H9 (cell line): ENCODE measurements at regions not wholly inside any gene's neighbourhood (a gene's known extent, or its start where the extent isn't known, plus 50 kb on each side); places are given as distances from the start of the nearest gene placed in this dataset.

Experiments used
- DNase-seq: peaks from one replicate; pipeline ENCODE4 v3.0.0-alpha.2; 2017
- H2AFZ ChIP-seq: one replicate; pipeline ENCODE4 v1.6.1; 2013; ENCODE audit warnings: mild to moderate bottlenecking, low read length, control low read depth, moderate library complexity
- H2AK5ac ChIP-seq: 2 replicates; pipeline ENCODE4 v1.6.1; 2013; ENCODE audit warnings: low read length, control low read depth, mixed read lengths; ENCODE audit not compliant: insufficient read length
- H2BK120ac ChIP-seq: one replicate; pipeline ENCODE4 v1.6.1; 2013; ENCODE audit warnings: low read depth, mild to moderate bottlenecking, low read length, control low read depth, inconsistent platforms; ENCODE audit not compliant: poor library complexity, severe bottlenecking
- H2BK12ac ChIP-seq: 2 replicates; pipeline ENCODE4 v1.6.1; 2013; ENCODE audit warnings: low read length, control low read depth, mixed read lengths, low read depth; ENCODE audit not compliant: insufficient read length
- H2BK15ac ChIP-seq: 2 replicates; pipeline ENCODE4 v1.6.1; 2013; ENCODE audit warnings: low read depth, low read length, control low read depth
- H2BK20ac ChIP-seq: one replicate; pipeline ENCODE4 v1.6.1; 2013; ENCODE audit warnings: low read depth, mild to moderate bottlenecking, low read length, control low read depth, inconsistent platforms; ENCODE audit not compliant: poor library complexity, severe bottlenecking
- H2BK5ac ChIP-seq: 2 replicates; pipeline ENCODE4 v1.6.1; 2013; ENCODE audit warnings: low read length, control low read depth, mixed read lengths; ENCODE audit not compliant: insufficient read length
- H3K14ac ChIP-seq: 2 replicates; pipeline ENCODE4 v1.6.1; 2013; ENCODE audit warnings: low read length, control low read depth; ENCODE audit not compliant: insufficient read depth
- H3K18ac ChIP-seq: 2 replicates; pipeline ENCODE4 v1.6.1; 2013; ENCODE audit warnings: low read depth, mild to moderate bottlenecking, mixed read lengths, low read length, control low read depth; ENCODE audit not compliant: insufficient read length
- H3K23ac ChIP-seq: 2 replicates; pipeline ENCODE4 v1.6.1; 2013; ENCODE audit warnings: low read length, control low read depth, mixed read lengths, low read depth; ENCODE audit not compliant: insufficient read length
- H3K23me2 ChIP-seq: 2 replicates; pipeline ENCODE4 v1.6.1; 2013; ENCODE audit warnings: low read depth, mild to moderate bottlenecking, mixed read lengths, low read length, control low read depth; ENCODE audit not compliant: insufficient read length, poor library complexity, severe bottlenecking
- H3K27ac ChIP-seq: 2 replicates; pipeline ENCODE4 v1.5.1; 2013; ENCODE audit warnings: low read length, control low read depth, mixed read lengths, low read depth; ENCODE audit not compliant: insufficient read length
- H3K27me3 ChIP-seq: 2 replicates; pipeline ENCODE4 v1.6.1; 2013; ENCODE audit warnings: low read length, control low read depth, inconsistent platforms; ENCODE audit not compliant: insufficient read depth
- H3K4ac ChIP-seq: 2 replicates; pipeline ENCODE4 v1.6.1; 2013; ENCODE audit warnings: low read depth, mild to moderate bottlenecking, control low read depth, inconsistent platforms, low read length, moderate library complexity
- H3K4me1 ChIP-seq: 2 replicates; pipeline ENCODE4 v1.6.1; 2013; ENCODE audit warnings: low read length, control low read depth, inconsistent platforms; ENCODE audit not compliant: insufficient read depth
- H3K4me2 ChIP-seq: 2 replicates; pipeline ENCODE4 v1.6.1; 2013; ENCODE audit warnings: low read length, control low read depth, mixed read lengths; ENCODE audit not compliant: insufficient read length, insufficient read depth
- H3K56ac ChIP-seq: 2 replicates; pipeline ENCODE4 v1.6.1; 2013; ENCODE audit warnings: low read depth, mild to moderate bottlenecking, mixed read lengths, low read length, control low read depth; ENCODE audit not compliant: insufficient read length
- H3K79me1 ChIP-seq: 2 replicates; pipeline ENCODE4 v1.6.1; 2013; ENCODE audit warnings: low read depth, mild to moderate bottlenecking, moderate library complexity, low read length, control low read depth, inconsistent platforms; ENCODE audit not compliant: insufficient read depth, poor library complexity, severe bottlenecking
- H3K79me2 ChIP-seq: 2 replicates; pipeline ENCODE4 v1.6.1; 2013; ENCODE audit warnings: low read length, control low read depth, inconsistent platforms; ENCODE audit not compliant: insufficient read depth
- H3K9ac ChIP-seq: 2 replicates; pipeline ENCODE4 v1.6.1; 2013; ENCODE audit warnings: low read length, control low read depth, mixed read lengths; ENCODE audit not compliant: insufficient read length; ENCODE audit errors: extremely low read depth
- H3K9me3 ChIP-seq: one replicate; pipeline ENCODE4 v1.6.1; 2013; ENCODE audit warnings: low read depth, low read length, inconsistent platforms; ENCODE audit not compliant: control insufficient read depth
- H3T11ph ChIP-seq: one replicate; pipeline ENCODE4 v1.6.1; 2013; ENCODE audit warnings: mild to moderate bottlenecking, low read length, control low read depth, inconsistent platforms
- H4K20me1 ChIP-seq: one replicate; pipeline ENCODE4 v1.6.1; 2013; ENCODE audit not compliant: control insufficient read depth, insufficient read length, insufficient read depth
- H4K5ac ChIP-seq: 2 replicates; pipeline ENCODE4 v1.6.1; 2013; ENCODE audit warnings: low read depth, mild to moderate bottlenecking, mixed read lengths, low read length, control low read depth; ENCODE audit not compliant: insufficient read length
- H4K8ac ChIP-seq: replicated peaks from 2 replicates; pipeline ENCODE4 v1.6.1; 2013; ENCODE audit warnings: low read length, control low read depth, mixed read lengths, low read depth; ENCODE audit not compliant: insufficient read length
- H4K91ac ChIP-seq: 2 replicates; pipeline ENCODE4 v1.6.1; 2013; ENCODE audit warnings: low read depth, mild to moderate bottlenecking, moderate library complexity, mixed read lengths, low read length, control low read depth; ENCODE audit not compliant: insufficient read length
- H3K27ac Mint-ChIP-seq, 3 experiments: 2 replicates in 2 of 3; 3 replicates in 1 of 3; pipeline ENCODE4 v1.8.0; 2020 to 2021; ENCODE audit warnings: mixed read lengths in 3 of 3, mild to moderate bottlenecking in 1 of 3, moderate library complexity in 1 of 3
- H3K27me3 Mint-ChIP-seq: 2 replicates; pipeline ENCODE4 v1.8.0; 2021; ENCODE audit warnings: low read depth, mild to moderate bottlenecking, moderate library complexity, mixed read lengths
- H3K36me3 Mint-ChIP-seq, 3 experiments: 2 replicates in 2 of 3; 3 replicates in 1 of 3; pipeline ENCODE4 v1.8.0; 2020 to 2021; ENCODE audit warnings: low read depth in 3 of 3, mixed read lengths in 3 of 3; ENCODE audit not compliant: insufficient read depth in 1 of 3
- H3K4me1 Mint-ChIP-seq, 2 experiments: 2 replicates each; pipeline ENCODE4 v1.8.0; 2020; ENCODE audit warnings: mixed read lengths in 2 of 2
- H3K4me3 Mint-ChIP-seq, 2 experiments: 2 replicates in 1 of 2; 3 replicates in 1 of 2; pipeline ENCODE4 v1.8.0; 2020 to 2021; ENCODE audit warnings: mild to moderate bottlenecking in 2 of 2, mixed read lengths in 2 of 2, moderate library complexity in 1 of 2
- H3K9me3 Mint-ChIP-seq, 2 experiments: 2 replicates in 1 of 2; 3 replicates in 1 of 2; pipeline ENCODE4 v1.8.0; 2020; ENCODE audit warnings: mild to moderate bottlenecking in 2 of 2, mixed read lengths in 2 of 2, moderate library complexity in 1 of 2
- WGBS: extraction: QIAGEN DNeasy Blood & Tissue Kit; methylation state at CpG from one replicate; pipeline ENCODE4 v1.1.7; 2013; ENCODE audit warnings: missing lambda C conversion rate, low lambda C conversion rate, mixed read lengths; ENCODE audit not compliant: insufficient read length; ENCODE audit errors: extremely low coverage; 5-methylcytosine and 5-hydroxymethylcytosine counted together
- TF ChIP-seq, protein P1 (sequence below): fragments of 200-600 bp; sonication (generic); conservative IDR thresholded peaks from 3 replicates; pipeline ENCODE4 v1.8.0; 2021; ENCODE audit warnings: antibody characterized with exemption, mild to moderate bottlenecking

DNA sequence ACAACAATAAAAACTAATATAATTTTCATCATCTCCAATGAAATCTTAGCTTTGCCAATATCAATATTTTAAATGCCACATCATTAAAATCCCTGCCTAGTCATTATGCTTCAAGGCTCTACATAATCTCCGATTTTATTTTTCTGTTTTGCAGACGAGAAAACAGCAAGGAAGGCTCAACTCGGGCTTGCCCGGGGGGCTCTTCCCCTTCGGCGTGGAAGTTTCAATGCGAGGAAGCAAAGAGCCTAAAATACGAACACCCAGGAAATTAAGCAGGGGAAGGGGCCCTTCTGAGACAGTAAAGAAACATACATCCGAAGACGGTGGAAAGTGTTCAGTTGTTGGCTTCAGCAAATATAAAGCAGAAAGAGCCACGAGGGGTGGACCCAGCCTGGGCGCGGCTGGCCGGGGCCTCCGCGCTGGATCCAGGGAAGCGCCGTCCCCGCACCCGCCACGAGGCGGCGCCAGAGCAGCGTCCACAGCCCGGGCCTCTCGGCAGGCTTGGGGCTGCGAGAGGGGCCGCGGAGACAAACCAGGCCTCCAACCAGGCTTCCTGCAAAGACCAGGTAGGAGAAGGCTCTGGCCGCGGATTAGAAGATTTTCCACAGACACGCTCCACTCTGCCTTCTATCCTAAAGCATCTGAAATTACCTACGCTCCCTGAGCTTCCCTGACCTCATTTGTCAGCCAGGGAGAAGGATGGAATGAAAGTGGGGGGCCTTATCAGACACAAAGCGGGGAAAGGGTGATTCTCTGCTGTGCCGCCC is 77.2 kb downstream of the SERPINA3 start:
- Histone ChIP-seq H3K4ac (no peak overlapping the region), H4K8ac (no peak overlapping the region), H2BK120ac (no peak overlapping the region), H3K9ac (no peak overlapping the region), H3K27me3 (no peaks in the 10 kb centered on the region; the same call in 1 of the 2 replicates), H3K4me2 (peak overlapping the region; percentile 37), H4K91ac (no peak overlapping the region), H2BK5ac (no peak overlapping the region), H3K79me1 (no peaks in the 10 kb centered on the region), H3T11ph (no peak overlapping the region), H2BK15ac (no peak overlapping the region), H2BK12ac (no peak overlapping the region), H2AFZ (peak overlapping the region; percentile 88), H3K18ac (no peak overlapping the region), H3K9me3 (no peaks in the 10 kb centered on the region), H2BK20ac (no peak overlapping the region), H3K4me1 (no peaks in the 10 kb centered on the region; the same call in 1 of the 2 replicates), H3K23ac (no peak overlapping the region), H4K5ac (no peak overlapping the region), H4K20me1 (no peaks in the 10 kb centered on the region), H3K56ac (no peak overlapping the region), H3K23me2 (no peaks in the 10 kb centered on the region), H2AK5ac (no peak overlapping the region), H3K14ac (no peak overlapping the region), H3K27ac (no peak overlapping the region), H3K79me2 (no peaks in the 10 kb centered on the region)
- Mint-ChIP-seq H3K27ac (no peak overlapping the region), H3K9me3 (peaks cover 0 to 3% of the 10 kb centered on the region in 2 experiments; a peak in 2 of 5 replicates), H3K4me1 (peaks cover 11 to 16% of the 10 kb centered on the region in 2 experiments), H3K36me3 (no peaks in the 10 kb centered on the region), H3K4me3 (peak overlapping the region; percentile 15 to 35; a peak in 4 of 5 replicates), H3K27me3 (peaks cover 25% of the 10 kb centered on the region)
- peak; percentile 80 for DNase-seq
- no CpG with 5 or more reads among the region's 35 CpGs for WGBS
- TF ChIP-seq, protein P1, sequence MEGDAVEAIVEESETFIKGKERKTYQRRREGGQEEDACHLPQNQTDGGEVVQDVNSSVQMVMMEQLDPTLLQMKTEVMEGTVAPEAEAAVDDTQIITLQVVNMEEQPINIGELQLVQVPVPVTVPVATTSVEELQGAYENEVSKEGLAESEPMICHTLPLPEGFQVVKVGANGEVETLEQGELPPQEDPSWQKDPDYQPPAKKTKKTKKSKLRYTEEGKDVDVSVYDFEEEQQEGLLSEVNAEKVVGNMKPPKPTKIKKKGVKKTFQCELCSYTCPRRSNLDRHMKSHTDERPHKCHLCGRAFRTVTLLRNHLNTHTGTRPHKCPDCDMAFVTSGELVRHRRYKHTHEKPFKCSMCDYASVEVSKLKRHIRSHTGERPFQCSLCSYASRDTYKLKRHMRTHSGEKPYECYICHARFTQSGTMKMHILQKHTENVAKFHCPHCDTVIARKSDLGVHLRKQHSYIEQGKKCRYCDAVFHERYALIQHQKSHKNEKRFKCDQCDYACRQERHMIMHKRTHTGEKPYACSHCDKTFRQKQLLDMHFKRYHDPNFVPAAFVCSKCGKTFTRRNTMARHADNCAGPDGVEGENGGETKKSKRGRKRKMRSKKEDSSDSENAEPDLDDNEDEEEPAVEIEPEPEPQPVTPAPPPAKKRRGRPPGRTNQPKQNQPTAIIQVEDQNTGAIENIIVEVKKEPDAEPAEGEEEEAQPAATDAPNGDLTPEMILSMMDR = peak; percentile 99
